ENCODE measurements at regions not wholly inside any gene's neighbourhood (a gene's known extent, or its start where the extent isn't known, plus 50 kb on each side); places are given as distances from the start of the nearest gene placed in this dataset.

DNA sequence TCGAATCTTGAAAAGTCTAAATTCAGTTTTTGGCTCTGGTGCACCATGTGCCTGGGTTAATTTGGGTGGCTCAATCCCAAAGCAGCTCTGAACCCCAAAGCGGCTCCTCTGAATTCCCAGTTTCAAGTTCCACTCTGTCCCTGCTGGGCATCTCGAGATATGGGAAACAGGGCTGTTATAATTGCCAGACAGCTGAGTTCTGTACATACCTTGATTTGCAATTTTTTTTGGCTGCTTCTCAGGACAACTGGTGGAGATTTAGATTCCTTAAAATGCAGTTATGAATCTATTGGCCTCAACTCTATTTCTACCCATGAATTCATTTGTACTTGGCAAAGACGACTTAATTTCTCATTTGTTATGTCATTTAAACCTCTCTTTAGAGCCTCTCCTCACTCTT lies 808.5 kb downstream of the TLE4 start:
- no peak for DNase-seq (ENCODE audit: low read depth, low spot score)
- TF ChIP-seq, protein P1, sequence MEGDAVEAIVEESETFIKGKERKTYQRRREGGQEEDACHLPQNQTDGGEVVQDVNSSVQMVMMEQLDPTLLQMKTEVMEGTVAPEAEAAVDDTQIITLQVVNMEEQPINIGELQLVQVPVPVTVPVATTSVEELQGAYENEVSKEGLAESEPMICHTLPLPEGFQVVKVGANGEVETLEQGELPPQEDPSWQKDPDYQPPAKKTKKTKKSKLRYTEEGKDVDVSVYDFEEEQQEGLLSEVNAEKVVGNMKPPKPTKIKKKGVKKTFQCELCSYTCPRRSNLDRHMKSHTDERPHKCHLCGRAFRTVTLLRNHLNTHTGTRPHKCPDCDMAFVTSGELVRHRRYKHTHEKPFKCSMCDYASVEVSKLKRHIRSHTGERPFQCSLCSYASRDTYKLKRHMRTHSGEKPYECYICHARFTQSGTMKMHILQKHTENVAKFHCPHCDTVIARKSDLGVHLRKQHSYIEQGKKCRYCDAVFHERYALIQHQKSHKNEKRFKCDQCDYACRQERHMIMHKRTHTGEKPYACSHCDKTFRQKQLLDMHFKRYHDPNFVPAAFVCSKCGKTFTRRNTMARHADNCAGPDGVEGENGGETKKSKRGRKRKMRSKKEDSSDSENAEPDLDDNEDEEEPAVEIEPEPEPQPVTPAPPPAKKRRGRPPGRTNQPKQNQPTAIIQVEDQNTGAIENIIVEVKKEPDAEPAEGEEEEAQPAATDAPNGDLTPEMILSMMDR (IDR thresholded peaks at IDR 0.05; ENCODE audit: insufficient read depth, low read length, missing control alignments): no peak
- H3K4me3 ChIP-seq (ENCODE audit: low read depth, low read length): no peak overlapping the region
- CTCF ChIA-PET: no interaction called here
- POLR2A ChIA-PET: no interaction called here

- POLR2A ChIA-PET: no interaction called here
- DNase-seq (ENCODE audit: low read depth, low spot score): no peak
- CTCF ChIA-PET: no interaction called here
Observed at GRCh38 chr9:80378669-80379293, 807.0 kb downstream of the TLE4 start.

DNA sequence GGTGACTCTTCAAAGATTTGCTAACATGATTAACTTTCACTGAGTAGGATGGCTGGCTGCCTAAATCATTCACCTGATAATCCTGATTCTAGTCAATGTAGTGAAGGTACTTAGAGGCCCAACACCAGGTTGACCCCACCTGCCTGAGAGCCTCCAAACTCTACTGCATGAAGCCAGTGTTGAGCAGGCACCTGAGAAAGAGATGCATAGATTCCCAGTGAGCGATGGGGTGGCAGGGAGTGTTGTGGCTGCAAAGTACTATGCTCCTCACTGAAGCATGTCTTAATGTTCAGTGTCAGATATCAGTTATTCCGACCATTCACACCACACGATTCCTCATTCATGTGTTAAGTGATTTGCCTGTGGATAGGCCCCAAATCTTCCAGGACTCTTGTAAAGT lies 804.4 kb downstream of the TLE4 start:
- DNase-seq (ENCODE audit: low read depth, low spot score): no peak
- POLR2A ChIA-PET: no interaction called here
- CTCF ChIA-PET: no interaction called here
- H3K4me3 ChIP-seq (ENCODE audit: low read depth, low read length): no peak overlapping the region
- TF ChIP-seq, protein P1 (IDR thresholded peaks at IDR 0.05; ENCODE audit: insufficient read depth, low read length, missing control alignments): no peak

More at GRCh38 chr9:80378669-80379293, 807.0 kb downstream of the TLE4 start:
- TF ChIP-seq, protein P1 (IDR thresholded peaks at IDR 0.05; ENCODE audit: insufficient read depth, low read length, missing control alignments): no peak
- H3K4me3 ChIP-seq (ENCODE audit: low read depth, low read length): no peak overlapping the region

DNA sequence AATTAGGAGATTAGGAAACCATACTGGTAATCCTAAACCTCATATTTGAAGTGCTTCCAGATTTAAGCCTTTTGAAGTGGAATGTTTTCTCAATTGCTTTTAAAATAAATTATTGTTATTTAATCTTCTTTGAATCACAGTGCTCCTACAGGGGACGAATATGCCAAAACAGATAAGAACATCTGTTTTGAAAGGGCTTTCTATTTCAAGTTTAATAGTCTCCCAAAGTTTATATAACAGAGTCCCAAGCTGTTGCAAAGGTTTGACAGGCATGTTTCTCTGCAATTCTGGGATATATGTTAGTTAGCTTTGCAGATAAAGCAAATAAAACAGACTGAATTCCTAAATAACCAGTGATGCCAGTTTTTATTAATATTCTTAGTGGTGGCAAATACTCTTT lies 803.7 kb downstream of the TLE4 start:
- no peak overlapping the region for H3K4me3 ChIP-seq (ENCODE audit: low read depth, low read length)
- ChIA-PET CTCF (no interaction called here), POLR2A (no interaction called here)
- DNase-seq (ENCODE audit: low read depth, low spot score): no peak
- TF ChIP-seq, protein P1 (IDR thresholded peaks at IDR 0.05; ENCODE audit: insufficient read depth, low read length, missing control alignments): no peak

GRCh38 chr9:80369641-80370040 lies 797.9 kb downstream of the TLE4 start:
- ChIA-PET CTCF (no interaction called here), POLR2A (no interaction called here)
- DNase-seq (ENCODE audit: low read depth, low spot score): no peak
- no peak overlapping the region for H3K4me3 ChIP-seq (ENCODE audit: low read depth, low read length)
- TF ChIP-seq, protein P1 (IDR thresholded peaks at IDR 0.05; ENCODE audit: insufficient read depth, low read length, missing control alignments): no peak

GRCh38 chr9:80366626-80367025 lies 794.9 kb downstream of the TLE4 start:
- ChIA-PET POLR2A (no interaction called here), CTCF (no interaction called here)
- H3K4me3 ChIP-seq (ENCODE audit: low read depth, low read length): no peak overlapping the region
- DNase-seq (ENCODE audit: low read depth, low spot score): no peak
- TF ChIP-seq, protein P1 (IDR thresholded peaks at IDR 0.05; ENCODE audit: insufficient read depth, low read length, missing control alignments): no peak
